ENCODE measurements at regions not wholly inside any gene's neighbourhood (a gene's known extent, or its start where the extent isn't known, plus 50 kb on each side); places are given as distances from the start of the nearest gene placed in this dataset.

DNA sequence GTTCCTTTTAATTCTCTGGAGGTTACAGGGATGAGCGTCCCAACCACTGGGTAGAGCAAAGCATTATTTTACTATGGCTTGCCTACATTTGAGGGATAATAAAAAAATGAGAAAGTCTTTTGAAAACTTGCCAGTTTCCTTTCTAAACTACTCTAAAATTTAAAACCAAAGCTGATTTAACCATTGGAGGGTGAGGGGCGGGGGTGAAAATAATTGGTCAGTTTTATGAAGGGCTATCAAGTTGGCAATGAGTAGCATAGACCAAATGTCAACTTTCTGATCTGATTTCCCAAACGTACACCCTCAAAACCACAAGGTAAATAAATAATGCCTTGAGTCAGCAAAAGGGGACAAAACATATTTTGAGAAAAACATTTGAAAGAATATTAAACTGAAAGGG, 85.7 kb upstream of the STK17B start (continued):
- TF ChIP-seq, protein P1, sequence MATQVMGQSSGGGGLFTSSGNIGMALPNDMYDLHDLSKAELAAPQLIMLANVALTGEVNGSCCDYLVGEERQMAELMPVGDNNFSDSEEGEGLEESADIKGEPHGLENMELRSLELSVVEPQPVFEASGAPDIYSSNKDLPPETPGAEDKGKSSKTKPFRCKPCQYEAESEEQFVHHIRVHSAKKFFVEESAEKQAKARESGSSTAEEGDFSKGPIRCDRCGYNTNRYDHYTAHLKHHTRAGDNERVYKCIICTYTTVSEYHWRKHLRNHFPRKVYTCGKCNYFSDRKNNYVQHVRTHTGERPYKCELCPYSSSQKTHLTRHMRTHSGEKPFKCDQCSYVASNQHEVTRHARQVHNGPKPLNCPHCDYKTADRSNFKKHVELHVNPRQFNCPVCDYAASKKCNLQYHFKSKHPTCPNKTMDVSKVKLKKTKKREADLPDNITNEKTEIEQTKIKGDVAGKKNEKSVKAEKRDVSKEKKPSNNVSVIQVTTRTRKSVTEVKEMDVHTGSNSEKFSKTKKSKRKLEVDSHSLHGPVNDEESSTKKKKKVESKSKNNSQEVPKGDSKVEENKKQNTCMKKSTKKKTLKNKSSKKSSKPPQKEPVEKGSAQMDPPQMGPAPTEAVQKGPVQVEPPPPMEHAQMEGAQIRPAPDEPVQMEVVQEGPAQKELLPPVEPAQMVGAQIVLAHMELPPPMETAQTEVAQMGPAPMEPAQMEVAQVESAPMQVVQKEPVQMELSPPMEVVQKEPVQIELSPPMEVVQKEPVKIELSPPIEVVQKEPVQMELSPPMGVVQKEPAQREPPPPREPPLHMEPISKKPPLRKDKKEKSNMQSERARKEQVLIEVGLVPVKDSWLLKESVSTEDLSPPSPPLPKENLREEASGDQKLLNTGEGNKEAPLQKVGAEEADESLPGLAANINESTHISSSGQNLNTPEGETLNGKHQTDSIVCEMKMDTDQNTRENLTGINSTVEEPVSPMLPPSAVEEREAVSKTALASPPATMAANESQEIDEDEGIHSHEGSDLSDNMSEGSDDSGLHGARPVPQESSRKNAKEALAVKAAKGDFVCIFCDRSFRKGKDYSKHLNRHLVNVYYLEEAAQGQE (IDR thresholded peaks at IDR 0.05; ENCODE audit: unreplicated experiment) = no peak
- no peak for TF ChIP-seq EZH2 (IDR thresholded peaks at IDR 0.05; ENCODE audit: low read depth, unreplicated experiment)

DNA sequence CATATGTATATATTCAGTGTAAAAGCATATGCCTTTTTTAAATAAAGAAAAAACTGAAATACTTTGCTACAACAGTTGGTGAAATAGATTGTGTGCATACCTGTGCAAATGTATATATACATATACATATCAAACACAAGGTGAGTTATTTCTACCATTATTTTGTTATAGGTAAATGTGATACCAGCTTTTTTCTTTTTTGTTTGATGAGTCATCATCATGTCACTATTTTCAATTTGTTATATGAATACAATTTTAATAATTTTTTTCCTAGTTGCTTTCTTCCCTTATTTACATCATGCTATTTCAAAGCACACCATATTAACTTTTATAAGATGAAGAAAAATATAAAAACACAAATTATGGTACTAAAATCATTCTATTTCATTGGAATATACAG, 87.0 kb upstream of the STK17B start:
- TF ChIP-seq, protein P2, sequence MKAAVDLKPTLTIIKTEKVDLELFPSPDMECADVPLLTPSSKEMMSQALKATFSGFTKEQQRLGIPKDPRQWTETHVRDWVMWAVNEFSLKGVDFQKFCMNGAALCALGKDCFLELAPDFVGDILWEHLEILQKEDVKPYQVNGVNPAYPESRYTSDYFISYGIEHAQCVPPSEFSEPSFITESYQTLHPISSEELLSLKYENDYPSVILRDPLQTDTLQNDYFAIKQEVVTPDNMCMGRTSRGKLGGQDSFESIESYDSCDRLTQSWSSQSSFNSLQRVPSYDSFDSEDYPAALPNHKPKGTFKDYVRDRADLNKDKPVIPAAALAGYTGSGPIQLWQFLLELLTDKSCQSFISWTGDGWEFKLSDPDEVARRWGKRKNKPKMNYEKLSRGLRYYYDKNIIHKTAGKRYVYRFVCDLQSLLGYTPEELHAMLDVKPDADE (IDR thresholded peaks at IDR 0.05) = no peak
- no peak overlapping the region for H3K4me2 ChIP-seq
- H3K36me3 ChIP-seq (ENCODE audit: insufficient read depth) = no peaks in the 10 kb centered on the region
- no peak overlapping the region for H3K27ac ChIP-seq (ENCODE audit: low read depth)
- no peaks in the 10 kb centered on the region for H4K20me1 ChIP-seq (replicated peaks; ENCODE audit: insufficient read depth)
- H2AFZ ChIP-seq = no peak overlapping the region
- H3K79me2 ChIP-seq (replicated peaks; ENCODE audit: insufficient read depth) = no peaks in the 10 kb centered on the region
- Mint-ChIP-seq H3K36me3 (ENCODE audit: low read depth) (no peaks in the 10 kb centered on the region), H3K27me3 (ENCODE audit: insufficient read depth, low read depth, poor library complexity) (peaks cover under 1% of the 10 kb centered on the region), H3K9me3 (no peaks in the 10 kb centered on the region), H3K4me3 (no peak overlapping the region), H3K27ac (no peak overlapping the region), H3K4me1 (peaks cover 8% of the 10 kb centered on the region)
- H3K4me1 ChIP-seq (ENCODE audit: insufficient read depth) = no peaks in the 10 kb centered on the region
- DNase-seq (ENCODE audit: low spot score) (no peak), ATAC-seq (no peak)
- no peaks in the 10 kb centered on the region for H3K27me3 ChIP-seq (ENCODE audit: insufficient read depth)
- H3F3A ChIP-seq (replicated peaks; ENCODE audit: low read depth) = no peaks in the 10 kb centered on the region
- no peak overlapping the region for H3K4me3 ChIP-seq
- H3K9me2 ChIP-seq (ENCODE audit: insufficient read depth) = no peaks in the 10 kb centered on the region

DNA sequence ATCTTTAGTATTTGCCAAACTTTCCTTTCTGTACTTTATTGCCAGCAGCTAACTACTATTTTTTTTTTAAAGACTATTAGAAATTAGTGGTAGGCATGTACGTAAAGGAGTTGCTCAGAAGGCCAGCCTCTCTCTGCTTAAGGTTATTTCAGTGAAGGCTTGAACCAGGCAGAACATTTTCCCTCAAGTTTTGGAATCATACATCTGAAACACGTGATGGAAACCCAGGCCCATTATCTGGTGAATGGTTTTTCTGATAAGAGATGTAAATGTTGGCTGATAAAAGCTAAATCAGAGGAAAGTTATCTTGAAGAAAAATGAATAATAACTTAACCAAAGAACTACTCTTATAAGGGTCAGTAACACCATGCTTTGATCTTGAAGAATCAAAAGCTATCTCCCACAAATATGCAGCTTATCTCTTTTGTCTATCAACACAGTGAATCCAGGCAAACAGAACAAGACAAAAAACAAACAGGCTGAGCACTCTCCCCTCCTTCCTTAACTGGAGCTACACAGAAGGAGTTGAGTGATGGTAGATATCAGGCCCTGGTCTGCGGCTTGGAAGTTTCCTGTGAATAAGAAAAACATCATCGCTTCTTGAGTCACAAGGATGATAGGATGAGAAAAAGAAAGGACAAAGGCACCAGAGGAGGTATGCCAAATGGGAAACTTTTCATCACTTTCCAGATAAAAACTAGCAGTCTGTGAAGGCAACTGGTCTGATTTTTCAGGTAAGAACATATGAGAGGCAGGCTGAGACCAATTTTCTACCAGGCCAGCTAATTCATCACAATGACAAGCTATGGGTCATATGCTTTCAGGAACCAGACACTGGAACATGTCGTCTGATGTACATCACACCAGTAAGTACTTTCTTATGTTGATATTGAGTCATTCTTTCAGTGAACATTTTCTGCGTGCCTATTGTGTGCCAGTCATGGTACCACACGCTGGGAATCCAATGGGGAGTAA, 88.4 kb upstream of the STK17B start:
- H3K27ac Mint-ChIP-seq = no peak overlapping the region
- H2AFZ ChIP-seq = no peak overlapping the region
- TF ChIP-seq, protein P2 (IDR thresholded peaks at IDR 0.05) = no peak
- TF ChIP-seq, protein P3, sequence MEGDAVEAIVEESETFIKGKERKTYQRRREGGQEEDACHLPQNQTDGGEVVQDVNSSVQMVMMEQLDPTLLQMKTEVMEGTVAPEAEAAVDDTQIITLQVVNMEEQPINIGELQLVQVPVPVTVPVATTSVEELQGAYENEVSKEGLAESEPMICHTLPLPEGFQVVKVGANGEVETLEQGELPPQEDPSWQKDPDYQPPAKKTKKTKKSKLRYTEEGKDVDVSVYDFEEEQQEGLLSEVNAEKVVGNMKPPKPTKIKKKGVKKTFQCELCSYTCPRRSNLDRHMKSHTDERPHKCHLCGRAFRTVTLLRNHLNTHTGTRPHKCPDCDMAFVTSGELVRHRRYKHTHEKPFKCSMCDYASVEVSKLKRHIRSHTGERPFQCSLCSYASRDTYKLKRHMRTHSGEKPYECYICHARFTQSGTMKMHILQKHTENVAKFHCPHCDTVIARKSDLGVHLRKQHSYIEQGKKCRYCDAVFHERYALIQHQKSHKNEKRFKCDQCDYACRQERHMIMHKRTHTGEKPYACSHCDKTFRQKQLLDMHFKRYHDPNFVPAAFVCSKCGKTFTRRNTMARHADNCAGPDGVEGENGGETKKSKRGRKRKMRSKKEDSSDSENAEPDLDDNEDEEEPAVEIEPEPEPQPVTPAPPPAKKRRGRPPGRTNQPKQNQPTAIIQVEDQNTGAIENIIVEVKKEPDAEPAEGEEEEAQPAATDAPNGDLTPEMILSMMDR (conservative IDR thresholded peaks at IDR 0.05; ENCODE audit: low read depth in 2 of 2) = no peak

More for the DNA sequence above, 88.4 kb upstream of the STK17B start:
- H3K36me3 ChIP-seq (ENCODE audit: insufficient read depth) = no peaks in the 10 kb centered on the region
- Mint-ChIP-seq H3K36me3 (ENCODE audit: low read depth) (no peaks in the 10 kb centered on the region), H3K4me1 (peaks cover 9% of the 10 kb centered on the region), H3K9me3 (no peaks in the 10 kb centered on the region), H3K4me3 (no peak overlapping the region), H3K27me3 (ENCODE audit: insufficient read depth, low read depth, poor library complexity) (no peaks in the 10 kb centered on the region)
- no peak overlapping the region for H3K4me3 ChIP-seq
- H3K9me2 ChIP-seq (ENCODE audit: insufficient read depth) = no peaks in the 10 kb centered on the region
- H4K20me1 ChIP-seq (replicated peaks; ENCODE audit: insufficient read depth) = no peaks in the 10 kb centered on the region
- H3K4me2 ChIP-seq = no peak overlapping the region
- no peaks in the 10 kb centered on the region for H3K79me2 ChIP-seq (replicated peaks; ENCODE audit: insufficient read depth)
- H3F3A ChIP-seq (replicated peaks; ENCODE audit: low read depth) = no peaks in the 10 kb centered on the region
- H3K27me3 ChIP-seq (ENCODE audit: insufficient read depth) = no peaks in the 10 kb centered on the region
- no peak overlapping the region for H3K27ac ChIP-seq (ENCODE audit: low read depth)
- no peaks in the 10 kb centered on the region for H3K4me1 ChIP-seq (ENCODE audit: insufficient read depth)
- ATAC-seq (no peak), DNase-seq (ENCODE audit: low spot score) (no peak)

Data from GM23338 (cell line).